ENCODE measurements at regions not wholly inside any gene's neighbourhood (a gene's known extent, or its start where the extent isn't known, plus 50 kb on each side); places are given as distances from the start of the nearest gene placed in this dataset.

DNA sequence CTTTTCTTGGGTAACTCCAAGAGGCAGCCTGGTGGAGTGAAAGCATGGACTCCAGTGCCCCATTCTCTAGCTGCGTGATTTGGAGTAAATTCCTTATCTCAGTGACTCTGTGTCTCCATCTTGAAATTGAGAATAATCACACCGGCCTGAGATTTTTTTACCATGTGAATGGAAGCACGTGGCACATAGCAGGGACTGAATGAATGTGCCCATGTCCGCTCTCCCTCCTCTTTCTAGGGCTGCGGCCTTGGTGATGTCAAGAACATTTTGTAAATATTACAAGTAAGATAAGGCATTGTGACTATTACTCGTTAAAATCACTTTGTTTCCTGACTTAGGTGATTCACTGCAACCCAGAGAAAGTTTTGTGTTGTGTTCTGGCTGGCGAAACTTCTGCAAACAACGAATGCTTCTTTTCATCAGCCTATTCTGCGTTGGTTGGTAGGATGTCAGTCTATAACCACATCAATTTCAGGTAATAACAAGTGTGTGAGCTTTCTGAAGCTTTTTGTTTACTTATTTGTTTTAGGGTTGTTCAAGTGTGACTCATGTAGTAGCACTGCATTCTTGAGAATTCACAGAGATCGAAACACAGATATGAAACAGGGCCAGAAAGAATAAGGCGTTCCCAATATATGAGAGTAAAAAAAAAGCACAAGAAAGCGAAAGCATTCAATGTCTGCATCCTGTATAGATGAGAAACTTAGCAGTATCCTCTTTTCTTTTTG is 135.7 kb upstream of the SLC45A1 start:
- CTCF ChIA-PET (ENCODE audit: partially characterized antibody), result interaction anchor here (0.6 to 1.5 kb wide), 2 partner anchors 15 to 1830 kb away, joined by 3 read pairs; no protein-coding TSS in a partner anchor
- POLR2A ChIA-PET (ENCODE audit: partially characterized antibody), result no interaction called here
- no peak for FAIRE-seq

More for the DNA sequence above, 135.7 kb upstream of the SLC45A1 start:
- Histone ChIP-seq H3K4me2 (ENCODE audit: insufficient read depth in 1 of 2, low read depth in 2 of 2, low read length in 2 of 2) (no peak overlapping the region), H4K8ac (ENCODE audit: extremely low read depth, insufficient read depth, low read length) (no peak overlapping the region), H2AK5ac (ENCODE audit: low read depth, low read length) (no peak overlapping the region), H2BK12ac (ENCODE audit: low read depth, low read length) (no peak overlapping the region), H3K4me1 (replicated peaks in 1 of 4; ENCODE audit: control insufficient read depth in 3 of 4, insufficient read depth in 4 of 4, low read length in 3 of 4) (no peaks in the 10 kb centered on the region), H3K79me1 (ENCODE audit: low read depth, low read length) (no peaks in the 10 kb centered on the region), H3K4ac (replicated peaks; ENCODE audit: insufficient read length, low read depth, low read length) (no peak overlapping the region), H3K18ac (ENCODE audit: extremely low read depth, low read length) (no peak overlapping the region), H3K27me3 (replicated peaks in 1 of 4; ENCODE audit: control insufficient read depth in 3 of 4, extremely low read depth in 1 of 4, insufficient read depth in 3 of 4, low read length in 3 of 4) (no peaks in the 10 kb centered on the region), H3K9ac (replicated peaks in 1 of 4; ENCODE audit: extremely low read depth in 1 of 4, low read depth in 3 of 4, low read length in 3 of 4) (no peak overlapping the region), H4K5ac (ENCODE audit: insufficient read length, low read depth, low read length) (no peak overlapping the region), H2AFZ (ENCODE audit: low read length) (peak overlapping the region; percentile 42; the same call in 1 of the 2 replicates), H2BK120ac (replicated peaks; ENCODE audit: low read depth, low read length) (no peak overlapping the region), H4K20me1 (replicated peaks in 1 of 2; ENCODE audit: control insufficient read depth in 1 of 2, insufficient read depth in 2 of 2, low read length in 2 of 2) (no peaks in the 10 kb centered on the region), H3K79me2 (ENCODE audit: control insufficient read depth in 1 of 2, insufficient read depth in 2 of 2, low read length in 2 of 2) (no peaks in the 10 kb centered on the region), H2BK15ac (ENCODE audit: low read length) (no peak overlapping the region), H3K36me3 (ENCODE audit: control insufficient read depth in 2 of 4, insufficient read depth in 4 of 4, low read length in 3 of 4) (no peaks in the 10 kb centered on the region; a peak in 1 of 8 replicates), H4K91ac (replicated peaks; ENCODE audit: insufficient read length, low read length) (no peak overlapping the region), H3K9me3 (ENCODE audit: insufficient read depth in 2 of 2, low read depth in 1 of 2, low read length in 1 of 2) (peaks cover 6 to 8% of the 10 kb centered on the region in 2 experiments; a peak in 2 of 4 replicates), H3K23me2 (ENCODE audit: low read depth, low read length) (no peaks in the 10 kb centered on the region), H2BK20ac (ENCODE audit: low read length) (no peak overlapping the region), H2BK5ac (ENCODE audit: low read depth, low read length) (no peak overlapping the region), H3K27ac (ENCODE audit: low read depth, low read length) (no peak overlapping the region), H3K23ac (ENCODE audit: insufficient read length) (no peak overlapping the region), H3K56ac (replicated peaks; ENCODE audit: insufficient read length, low read depth, low read length) (no peak overlapping the region), H3K14ac (ENCODE audit: insufficient read length) (no peak overlapping the region), H3K4me3 (ENCODE audit: extremely low read depth in 1 of 4, insufficient read depth in 2 of 4, low read depth in 3 of 4, low read length in 4 of 4) (no peak overlapping the region)
- no peak for DNase-seq (ENCODE audit: low read depth in 1 of 2, low spot score in 2 of 2)
- TF ChIP-seq KDM1A (IDR thresholded peaks at IDR 0.05; ENCODE audit: borderline replicate concordance, low read length) (no peak), CREB1 (IDR thresholded peaks at IDR 0.05) (no peak), BACH1 (IDR thresholded peaks at IDR 0.05; ENCODE audit: low read length) (no peak), CHD2 (IDR thresholded peaks at IDR 0.05; ENCODE audit: low read length) (no peak), SIX5 (IDR thresholded peaks at IDR 0.05; ENCODE audit: low read depth, low read length) (no peak), TEAD4 (IDR thresholded peaks at IDR 0.05; ENCODE audit: low read depth, low read length) (no peak), EZH2 (IDR thresholded peaks at IDR 0.05; ENCODE audit: low read depth, low read length, severe bottlenecking) (no peak), RNF2 (IDR thresholded peaks at IDR 0.05; ENCODE audit: borderline replicate concordance, low read depth, low read length, missing control alignments, poor library complexity, severe bottlenecking) (no peak), JUN (IDR thresholded peaks at IDR 0.05; ENCODE audit: low read depth, low read length) (no peak)
- TF ChIP-seq, protein P1, sequence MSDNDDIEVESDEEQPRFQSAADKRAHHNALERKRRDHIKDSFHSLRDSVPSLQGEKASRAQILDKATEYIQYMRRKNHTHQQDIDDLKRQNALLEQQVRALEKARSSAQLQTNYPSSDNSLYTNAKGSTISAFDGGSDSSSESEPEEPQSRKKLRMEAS (IDR thresholded peaks at IDR 0.05), result no peak
- TF ChIP-seq, protein P2, sequence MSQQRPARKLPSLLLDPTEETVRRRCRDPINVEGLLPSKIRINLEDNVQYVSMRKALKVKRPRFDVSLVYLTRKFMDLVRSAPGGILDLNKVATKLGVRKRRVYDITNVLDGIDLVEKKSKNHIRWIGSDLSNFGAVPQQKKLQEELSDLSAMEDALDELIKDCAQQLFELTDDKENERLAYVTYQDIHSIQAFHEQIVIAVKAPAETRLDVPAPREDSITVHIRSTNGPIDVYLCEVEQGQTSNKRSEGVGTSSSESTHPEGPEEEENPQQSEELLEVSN (IDR thresholded peaks at IDR 0.05), result no peak
- WGBS, 2 experiments (ENCODE audit: extremely low coverage in 1 of 2, insufficient coverage in 1 of 2, insufficient read length in 1 of 2, insufficient replicate concordance in 2 of 2, low coverage in 1 of 2, low lambda C conversion rate in 2 of 2, missing lambda C conversion rate in 1 of 2), result 90% methylated on average over 12 of the region's 12 CpGs; no CpG with 5 or more reads in 1 of the 2 experiments

Measured in H1 (cell line).